ENCODE measurements at regions not wholly inside any gene's neighbourhood (a gene's known extent, or its start where the extent isn't known, plus 50 kb on each side); places are given as distances from the start of the nearest gene placed in this dataset.
"Not testable (repeated sequence)": the region's sequence is repeated elsewhere in the genome, so short reads cannot be mapped to it uniquely, and the experiment has no call there.

DNA sequence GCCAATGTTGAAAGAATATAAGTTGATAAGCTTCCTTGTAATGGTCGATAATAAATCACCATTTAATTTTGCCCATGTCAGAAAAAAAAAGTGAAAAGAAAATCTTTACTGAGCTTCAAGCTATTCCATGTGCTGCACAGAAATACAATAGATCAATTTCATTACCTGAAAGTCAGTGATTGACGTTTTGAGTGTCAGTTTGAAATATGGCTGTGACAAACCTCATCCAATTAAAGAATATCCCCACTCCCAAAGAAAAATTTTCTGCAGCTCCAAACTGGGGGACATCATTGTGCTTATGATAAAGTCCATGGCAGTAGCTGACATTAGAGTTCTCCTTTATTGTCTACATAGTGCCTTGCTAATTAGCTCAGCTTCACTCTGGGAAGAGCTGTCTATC lies 184.8 kb upstream of the RPRM start:
- H3K4me1 Mint-ChIP-seq (ENCODE audit: low read depth) = no peaks in the 10 kb centered on the region
- H3K27ac Mint-ChIP-seq = no peak overlapping the region
- DNase-seq = no peak
- peaks cover 16% of the 10 kb centered on the region for H3K9me3 Mint-ChIP-seq
- H3K27me3 Mint-ChIP-seq = no peaks in the 10 kb centered on the region
- H3K4me3 Mint-ChIP-seq = no peak overlapping the region
- no peaks in the 10 kb centered on the region for H3K36me3 Mint-ChIP-seq (ENCODE audit: low read depth)

- not testable (repeated sequence) for H3K27me3 Mint-ChIP-seq; DNase-seq; H3K27ac Mint-ChIP-seq; H3K36me3 Mint-ChIP-seq (ENCODE audit: low read depth); H3K4me1 Mint-ChIP-seq (ENCODE audit: low read depth); H3K4me3 Mint-ChIP-seq
- H3K9me3 Mint-ChIP-seq = peaks cover 18% of the 10 kb centered on the region
These were observed 185.4 kb upstream of the RPRM start for GRCh38 chr2:153664009-153664408.

DNA sequence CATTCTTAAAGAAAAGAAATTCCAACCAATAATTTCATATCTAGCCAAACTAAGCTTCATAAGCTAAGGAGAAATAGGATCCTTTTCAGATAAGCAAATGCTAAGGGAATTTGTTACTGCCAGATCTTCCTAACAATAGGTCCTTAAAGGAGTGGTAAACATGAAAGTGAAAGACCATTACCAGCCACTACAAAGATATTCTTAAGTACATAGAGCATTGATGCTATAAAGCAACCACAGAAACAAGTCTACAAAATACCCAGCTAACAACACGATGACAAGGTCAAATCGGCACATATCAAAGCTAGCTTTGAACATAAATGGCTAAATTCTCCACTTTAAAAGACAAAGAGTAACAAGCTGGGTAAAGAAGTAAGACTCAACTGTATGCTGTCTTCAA lies 188.9 kb upstream of the RPRM start:
- peaks cover 18% of the 10 kb centered on the region for H3K9me3 Mint-ChIP-seq
- no peaks in the 10 kb centered on the region for H3K4me1 Mint-ChIP-seq (ENCODE audit: low read depth)
- H3K27ac Mint-ChIP-seq = no peak overlapping the region
- no peaks in the 10 kb centered on the region for H3K27me3 Mint-ChIP-seq
- DNase-seq = no peak
- H3K36me3 Mint-ChIP-seq (ENCODE audit: low read depth) = no peaks in the 10 kb centered on the region
- no peak overlapping the region for H3K4me3 Mint-ChIP-seq

DNA sequence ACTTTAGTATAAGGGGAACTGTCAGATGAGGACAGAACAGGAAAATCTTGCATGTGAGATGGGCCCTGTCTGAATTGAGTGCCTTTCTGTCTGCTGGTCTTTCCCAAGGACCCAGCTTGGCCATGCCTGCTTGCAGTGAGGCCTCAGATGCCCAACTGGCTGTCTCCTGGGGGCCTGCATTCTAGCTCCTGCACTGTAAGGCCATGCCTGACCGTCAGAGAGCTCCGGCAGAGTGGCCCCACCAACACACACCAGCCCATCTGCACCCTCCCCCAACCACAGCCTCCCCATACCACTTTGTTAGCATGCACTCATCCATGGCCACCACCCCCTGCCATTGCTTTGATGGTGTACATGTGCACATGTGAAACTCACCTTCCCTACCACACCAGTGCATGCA lies 190.4 kb upstream of the RPRM start:
- Mint-ChIP-seq H3K4me1 (ENCODE audit: low read depth) (no peaks in the 10 kb centered on the region), H3K9me3 (peaks cover 23% of the 10 kb centered on the region), H3K27ac (no peak overlapping the region), H3K27me3 (no peaks in the 10 kb centered on the region), H3K36me3 (ENCODE audit: low read depth) (no peaks in the 10 kb centered on the region), H3K4me3 (no peak overlapping the region)
- no peak for DNase-seq

DNA sequence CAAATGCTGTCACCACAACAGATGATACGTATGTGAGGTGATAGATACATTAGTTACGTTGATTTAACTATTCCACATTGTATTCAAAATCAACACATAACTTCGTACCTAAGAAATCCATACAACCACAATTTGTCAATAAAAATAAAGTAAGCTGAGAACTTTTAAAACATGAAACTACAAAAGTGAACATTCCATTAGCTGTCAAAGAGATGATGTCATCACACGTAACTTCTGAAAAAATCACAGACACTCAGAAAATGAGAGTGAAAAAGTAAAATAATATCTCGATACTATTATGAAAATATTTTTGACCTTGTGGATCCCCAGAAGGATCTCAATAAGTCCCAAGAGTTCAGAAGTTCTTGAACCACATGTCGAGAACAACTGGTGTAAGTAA lies 161.6 kb upstream of the GALNT13 start:
- no peak for DNase-seq
- Mint-ChIP-seq H3K27me3 (no peaks in the 10 kb centered on the region), H3K4me1 (ENCODE audit: low read depth) (no peaks in the 10 kb centered on the region)

DNA sequence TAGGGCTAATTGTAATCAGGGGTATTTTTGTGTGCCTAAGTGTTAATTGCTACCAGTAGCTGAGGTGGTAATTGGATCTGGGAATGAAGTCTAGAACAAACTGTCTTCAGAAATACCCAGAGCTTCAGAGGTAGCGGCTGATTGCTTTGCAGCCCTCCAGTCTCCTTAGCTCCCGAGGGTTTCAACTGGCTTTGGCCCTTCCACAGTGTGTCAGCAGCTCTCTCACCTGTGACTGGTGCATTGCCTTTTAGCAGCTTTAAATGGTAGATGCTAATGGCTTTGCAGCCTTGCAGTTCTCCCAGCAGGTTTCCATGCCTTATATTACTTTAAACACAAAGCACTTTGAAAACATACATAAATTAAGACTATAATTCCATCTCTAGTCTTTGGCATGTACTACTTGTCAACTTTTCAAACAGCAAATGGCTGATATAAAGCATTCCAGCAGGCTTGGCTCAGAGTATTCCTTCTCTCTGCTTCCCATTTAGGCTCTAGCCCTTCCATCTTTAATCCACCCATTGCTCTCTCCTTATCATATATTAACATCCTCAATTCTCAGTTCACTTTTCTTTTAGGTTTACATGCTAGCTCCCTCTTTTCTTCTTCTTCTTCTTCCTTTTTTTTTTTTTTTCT lies 156.4 kb upstream of the GALNT13 start:
- no peak overlapping the region for H3K4me3 Mint-ChIP-seq
- H3K27ac Mint-ChIP-seq = no peak overlapping the region
- no peaks in the 10 kb centered on the region for H3K27me3 Mint-ChIP-seq
- H3K36me3 Mint-ChIP-seq (ENCODE audit: low read depth) = no peaks in the 10 kb centered on the region
- H3K9me3 Mint-ChIP-seq = peaks cover 6% of the 10 kb centered on the region
- H3K4me1 Mint-ChIP-seq (ENCODE audit: low read depth) = no peaks in the 10 kb centered on the region
- no peak for DNase-seq

More for the DNA sequence above, 161.6 kb upstream of the GALNT13 start:
- Mint-ChIP-seq H3K27ac (no peak overlapping the region), H3K9me3 (peaks cover 7% of the 10 kb centered on the region), H3K36me3 (ENCODE audit: low read depth) (no peaks in the 10 kb centered on the region), H3K4me3 (no peak overlapping the region)

GRCh38 chr2:153717060-153717459 lies 154.7 kb upstream of the GALNT13 start:
- no peaks in the 10 kb centered on the region for H3K4me1 Mint-ChIP-seq (ENCODE audit: low read depth)
- H3K27me3 Mint-ChIP-seq = no peaks in the 10 kb centered on the region
- H3K4me3 Mint-ChIP-seq = no peak overlapping the region
- no peak for DNase-seq
- peaks cover 6% of the 10 kb centered on the region for H3K9me3 Mint-ChIP-seq
- H3K27ac Mint-ChIP-seq = no peak overlapping the region
- H3K36me3 Mint-ChIP-seq (ENCODE audit: low read depth) = no peaks in the 10 kb centered on the region

GRCh38 chr2:153739394-153739793 lies 132.3 kb upstream of the GALNT13 start:
- Mint-ChIP-seq H3K27me3 (no peaks in the 10 kb centered on the region), H3K36me3 (ENCODE audit: low read depth) (no peaks in the 10 kb centered on the region), H3K9me3 (peaks cover 16% of the 10 kb centered on the region), H3K4me1 (ENCODE audit: low read depth) (no peaks in the 10 kb centered on the region), H3K4me3 (no peak overlapping the region), H3K27ac (no peak overlapping the region)
- no peak for DNase-seq

- Mint-ChIP-seq H3K4me1 (ENCODE audit: low read depth) (no peaks in the 10 kb centered on the region), H3K27ac (no peak overlapping the region), H3K4me3 (no peak overlapping the region), H3K27me3 (no peaks in the 10 kb centered on the region), H3K36me3 (ENCODE audit: low read depth) (no peaks in the 10 kb centered on the region), H3K9me3 (peaks cover 34% of the 10 kb centered on the region)
- no peak for DNase-seq
These were observed 109.8 kb upstream of the GALNT13 start for GRCh38 chr2:153761936-153762335.

DNA sequence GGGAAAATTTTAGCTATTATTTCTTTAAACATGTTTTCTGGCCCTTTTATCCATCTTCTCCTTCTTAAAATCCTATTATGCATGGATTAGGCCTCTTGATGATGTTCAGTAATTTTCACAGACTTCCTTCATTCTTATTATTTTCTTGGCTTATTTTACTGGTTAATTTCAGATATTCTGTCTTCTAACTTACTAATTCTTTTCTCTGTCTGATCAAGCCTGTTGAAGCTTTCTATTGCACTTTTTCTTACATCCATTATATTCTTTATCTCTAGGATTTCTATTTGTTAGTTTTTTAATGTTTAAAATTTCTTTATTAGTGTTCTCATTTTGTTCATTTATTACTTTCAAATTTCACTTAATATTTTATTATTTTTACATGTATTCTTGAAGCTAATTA lies 105.3 kb upstream of the GALNT13 start:
- Mint-ChIP-seq H3K27me3 (no peaks in the 10 kb centered on the region), H3K4me3 (no peak overlapping the region), H3K27ac (no peak overlapping the region), H3K36me3 (ENCODE audit: low read depth) (no peaks in the 10 kb centered on the region), H3K9me3 (peaks cover 54% of the 10 kb centered on the region), H3K4me1 (ENCODE audit: low read depth) (no peaks in the 10 kb centered on the region)
- DNase-seq = no peak

- Mint-ChIP-seq H3K27ac (no peak overlapping the region), H3K36me3 (ENCODE audit: low read depth) (no peaks in the 10 kb centered on the region), H3K9me3 (peaks cover 40% of the 10 kb centered on the region), H3K4me3 (no peak overlapping the region), H3K4me1 (ENCODE audit: low read depth) (no peaks in the 10 kb centered on the region), H3K27me3 (no peaks in the 10 kb centered on the region)
- DNase-seq = no peak
These were observed 101.2 kb upstream of the GALNT13 start for GRCh38 chr2:153770359-153770991.

DNA sequence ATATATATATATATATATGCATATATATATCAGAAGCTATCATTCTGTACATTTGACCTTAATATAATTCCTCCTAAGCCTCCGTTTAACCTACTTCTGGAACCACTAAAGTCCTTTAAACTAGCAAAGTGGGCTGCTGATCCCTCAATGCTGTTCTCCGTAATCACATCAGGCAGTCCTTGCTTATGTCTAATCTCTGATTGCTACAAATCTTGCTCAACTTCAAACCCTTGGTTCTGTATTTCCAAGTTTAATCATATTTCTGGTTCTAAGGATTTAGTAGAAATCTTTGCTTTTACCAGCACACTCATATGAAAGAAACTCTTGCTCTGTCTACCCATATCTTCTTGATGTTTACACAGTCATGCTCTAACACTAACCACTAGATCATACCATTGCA lies 91.5 kb upstream of the GALNT13 start:
- no peaks in the 10 kb centered on the region for H3K27me3 Mint-ChIP-seq
- H3K4me3 Mint-ChIP-seq = no peak overlapping the region
- H3K9me3 Mint-ChIP-seq = peaks cover 10% of the 10 kb centered on the region
- H3K4me1 Mint-ChIP-seq (ENCODE audit: low read depth) = no peaks in the 10 kb centered on the region
- H3K36me3 Mint-ChIP-seq (ENCODE audit: low read depth) = no peaks in the 10 kb centered on the region
- no peak overlapping the region for H3K27ac Mint-ChIP-seq
- no peak for DNase-seq

- Mint-ChIP-seq H3K4me1 (ENCODE audit: low read depth) (no peaks in the 10 kb centered on the region), H3K27ac (no peak overlapping the region), H3K27me3 (no peaks in the 10 kb centered on the region), H3K4me3 (no peak overlapping the region), H3K36me3 (ENCODE audit: low read depth) (no peaks in the 10 kb centered on the region), H3K9me3 (peaks cover 21% of the 10 kb centered on the region)
- DNase-seq = no peak
These were observed 85.7 kb upstream of the GALNT13 start for GRCh38 chr2:153786016-153786415.

- no peak for DNase-seq
- H3K27me3 Mint-ChIP-seq = no peaks in the 10 kb centered on the region
- H3K36me3 Mint-ChIP-seq (ENCODE audit: low read depth) = no peaks in the 10 kb centered on the region
- peaks cover 25% of the 10 kb centered on the region for H3K9me3 Mint-ChIP-seq
- H3K4me3 Mint-ChIP-seq = no peak overlapping the region
- no peak overlapping the region for H3K27ac Mint-ChIP-seq
- H3K4me1 Mint-ChIP-seq (ENCODE audit: low read depth) = no peaks in the 10 kb centered on the region
These were observed 84.1 kb upstream of the GALNT13 start for GRCh38 chr2:153787612-153788011.

- no peaks in the 10 kb centered on the region for H3K9me3 Mint-ChIP-seq
- H3K4me3 Mint-ChIP-seq = no peak overlapping the region
- H3K4me1 Mint-ChIP-seq (ENCODE audit: low read depth) = no peaks in the 10 kb centered on the region
- H3K36me3 Mint-ChIP-seq (ENCODE audit: low read depth) = no peaks in the 10 kb centered on the region
- no peaks in the 10 kb centered on the region for H3K27me3 Mint-ChIP-seq
- DNase-seq = no peak
- H3K27ac Mint-ChIP-seq = no peak overlapping the region
These were observed 69.1 kb upstream of the GALNT13 start for GRCh38 chr2:153802671-153803070.

DNA sequence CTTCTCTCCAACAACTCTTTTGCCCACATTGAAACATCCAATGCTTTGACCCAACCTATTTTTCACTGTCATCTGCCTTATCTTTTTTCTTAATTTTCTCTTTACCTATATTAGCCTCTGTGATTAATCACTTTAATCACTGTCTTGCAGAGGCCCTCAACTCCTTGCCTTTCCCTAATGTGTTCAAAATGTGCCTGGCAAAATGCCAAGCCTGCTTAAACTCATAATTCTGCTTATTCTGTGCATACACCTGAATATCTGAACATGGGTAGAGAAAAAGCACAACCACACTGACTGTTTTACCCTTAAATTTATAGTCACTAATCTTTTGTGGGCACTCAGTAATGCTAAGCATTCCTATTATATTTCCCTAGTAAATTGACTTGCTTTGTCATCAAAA lies 63.0 kb upstream of the GALNT13 start:
- Mint-ChIP-seq H3K4me3 (no peak overlapping the region), H3K4me1 (ENCODE audit: low read depth) (no peaks in the 10 kb centered on the region)
- DNase-seq = no peak

More for the DNA sequence above, 63.0 kb upstream of the GALNT13 start:
- H3K9me3 Mint-ChIP-seq = no peaks in the 10 kb centered on the region
- H3K27ac Mint-ChIP-seq = no peak overlapping the region
- no peaks in the 10 kb centered on the region for H3K27me3 Mint-ChIP-seq
- no peaks in the 10 kb centered on the region for H3K36me3 Mint-ChIP-seq (ENCODE audit: low read depth)
